HK-2 (cell line): ENCODE measurements at regions not wholly inside any gene's neighbourhood (a gene's known extent, or its start where the extent isn't known, plus 50 kb on each side); places are given as distances from the start of the nearest gene placed in this dataset.
"Not testable (repeated sequence)": the region's sequence is repeated elsewhere in the genome, so short reads cannot be mapped to it uniquely, and the experiment has no call there.

Experiments
- DNase-seq: peaks from one replicate; pipeline ENCODE4 v3.0.0-alpha.2; 2018; ENCODE audit not compliant: unreplicated experiment

GRCh38 chr14:105855246-105855892, 329.0 kb downstream of the TMEM121 start:
- no peak for DNase-seq

DNA sequence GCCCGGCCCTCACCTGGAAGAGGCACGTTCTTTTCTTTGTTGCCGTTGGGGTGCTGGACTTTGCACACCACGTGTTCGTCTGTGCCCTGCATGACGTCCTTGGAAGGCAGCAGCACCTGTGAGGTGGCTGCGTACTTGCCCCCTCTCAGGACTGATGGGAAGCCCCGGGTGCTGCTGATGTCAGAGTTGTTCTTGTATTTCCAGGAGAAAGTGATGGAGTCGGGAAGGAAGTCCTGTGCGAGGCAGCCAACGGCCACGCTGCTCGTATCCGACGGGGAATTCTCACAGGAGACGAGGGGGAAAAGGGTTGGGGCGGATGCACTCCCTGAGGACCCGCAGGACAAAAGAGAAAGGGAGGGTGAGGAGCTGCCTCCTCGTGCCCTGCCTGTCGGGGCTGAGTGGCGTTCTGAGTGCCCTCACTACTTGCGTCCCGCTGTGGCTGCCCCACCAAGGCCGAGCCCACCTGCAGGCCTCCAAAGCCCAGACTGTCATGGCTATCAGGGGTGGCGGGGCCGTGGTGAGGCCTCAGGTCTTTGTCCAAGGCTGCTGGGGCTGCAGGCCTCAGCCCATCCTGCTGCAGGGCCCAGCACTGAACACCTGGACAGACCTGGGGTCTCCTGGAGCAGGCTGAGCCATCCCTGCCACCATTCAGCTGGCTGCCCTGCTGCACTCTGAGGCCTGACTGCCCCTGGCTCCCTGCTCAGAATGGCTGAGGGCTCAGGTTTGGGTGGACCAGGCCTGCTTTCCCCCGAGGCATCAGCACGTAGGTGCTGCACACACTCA, 329.7 kb downstream of the TMEM121 start:
- no peak for DNase-seq

GRCh38 chr14:105856676-105857219, 330.4 kb downstream of the TMEM121 start:
- DNase-seq: no peak

DNA sequence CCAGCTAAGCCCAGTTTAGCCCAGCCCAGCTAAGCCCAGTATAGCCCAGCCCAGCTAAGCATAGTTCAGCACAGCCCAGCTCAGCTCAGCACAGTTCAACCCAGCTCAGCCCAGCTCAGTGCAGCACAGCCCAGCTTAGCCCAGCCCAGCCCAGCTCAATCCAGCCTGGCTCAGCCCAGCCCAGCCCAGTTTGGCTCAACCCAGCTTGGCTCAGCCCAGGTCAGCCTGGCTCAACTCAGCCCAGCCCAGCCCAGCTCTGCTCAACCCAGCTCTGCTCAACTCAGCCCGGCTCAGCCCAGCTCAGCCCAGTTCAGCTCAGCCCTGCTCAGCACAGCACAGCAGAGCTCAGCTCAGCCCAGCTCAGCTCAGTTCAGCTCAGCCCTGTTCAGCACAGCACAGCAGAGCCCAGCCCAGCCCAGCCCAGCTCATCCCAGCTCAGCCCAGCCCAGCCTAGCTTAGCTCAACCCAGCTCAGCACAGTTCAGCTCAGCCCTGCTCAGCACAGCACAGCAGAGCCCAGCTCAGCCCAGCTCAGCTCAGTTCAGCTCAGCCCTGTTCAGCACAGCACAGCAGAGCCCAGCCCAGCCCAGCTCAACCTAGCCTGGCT, 330.9 kb downstream of the TMEM121 start:
- DNase-seq: no peak

- DNase-seq: no peak
These were observed 331.7 kb downstream of the TMEM121 start for GRCh38 chr14:105857826-105858675.

DNA sequence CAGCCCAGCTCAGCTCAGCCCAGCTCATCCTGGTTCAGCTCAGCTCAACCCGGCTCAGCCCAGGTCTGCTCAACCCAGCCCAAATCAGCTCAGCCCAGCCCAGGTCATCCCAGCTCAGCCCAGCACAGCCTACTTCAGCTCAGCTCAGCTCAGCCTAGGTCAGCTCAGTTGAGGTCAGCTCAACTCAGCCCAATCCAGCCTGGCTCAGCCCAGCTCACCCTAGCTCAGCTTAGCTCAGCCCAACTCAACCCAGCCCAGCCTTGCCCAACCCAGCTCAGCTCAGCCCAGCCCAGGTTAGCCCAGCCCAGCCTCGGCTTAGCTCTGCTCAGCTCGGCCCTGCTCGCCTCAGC, 332.3 kb downstream of the TMEM121 start:
- DNase-seq: no peak

GRCh38 chr14:105859073-105859716, 332.8 kb downstream of the TMEM121 start:
- DNase-seq: not testable (repeated sequence)

GRCh38 chr14:105859717-105860614, 333.6 kb downstream of the TMEM121 start:
- no peak for DNase-seq

GRCh38 chr14:105860615-105861580, 334.5 kb downstream of the TMEM121 start:
- no peak for DNase-seq

DNA sequence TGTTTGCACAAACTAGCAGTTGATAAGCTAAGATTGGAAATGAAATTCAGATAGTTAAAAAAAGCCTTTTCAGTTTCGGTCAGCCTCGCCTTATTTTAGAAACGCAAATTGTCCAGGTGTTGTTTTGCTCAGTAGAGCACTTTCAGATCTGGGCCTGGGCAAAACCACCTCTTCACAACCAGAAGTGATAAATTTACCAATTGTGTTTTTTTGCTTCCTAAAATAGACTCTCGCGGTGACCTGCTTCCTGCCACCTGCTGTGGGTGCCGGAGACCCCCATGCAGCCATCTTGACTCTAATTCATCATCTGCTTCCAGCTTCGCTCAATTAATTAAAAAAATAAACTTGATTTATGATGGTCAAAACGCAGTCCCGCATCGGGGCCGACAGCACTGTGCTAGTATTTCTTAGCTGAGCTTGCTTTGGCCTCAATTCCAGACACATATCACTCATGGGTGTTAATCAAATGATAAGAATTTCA, 335.6 kb downstream of the TMEM121 start:
- no peak for DNase-seq

DNA sequence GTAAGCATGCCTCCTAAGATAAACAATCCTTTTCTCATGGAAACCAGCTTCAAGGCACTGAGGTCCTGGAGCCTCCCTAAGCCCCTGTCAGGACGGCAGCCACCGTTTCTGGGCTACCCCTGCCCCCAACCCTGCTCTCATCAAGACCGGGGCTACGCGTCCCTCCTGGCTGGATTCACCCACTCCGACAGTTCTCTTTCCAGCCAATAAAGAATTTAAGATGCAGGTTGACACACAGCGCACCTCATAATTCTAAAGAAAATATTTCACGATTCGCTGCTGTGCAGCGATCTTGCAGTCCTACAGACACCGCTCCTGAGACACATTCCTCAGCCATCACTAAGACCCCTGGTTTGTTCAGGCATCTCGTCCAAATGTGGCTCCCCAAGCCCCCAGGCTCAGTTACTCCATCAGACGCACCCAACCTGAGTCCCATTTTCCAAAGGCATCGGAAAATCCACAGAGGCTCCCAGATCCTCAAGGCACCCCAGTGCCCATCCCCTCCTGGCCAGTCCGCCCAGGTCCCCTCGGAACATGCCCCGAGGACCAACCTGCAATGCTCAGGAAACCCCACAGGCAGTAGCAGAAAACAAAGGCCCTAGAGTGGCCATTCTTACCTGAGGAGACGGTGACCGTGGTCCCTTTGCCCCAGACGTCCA, 336.3 kb downstream of the TMEM121 start:
- no peak for DNase-seq

DNA sequence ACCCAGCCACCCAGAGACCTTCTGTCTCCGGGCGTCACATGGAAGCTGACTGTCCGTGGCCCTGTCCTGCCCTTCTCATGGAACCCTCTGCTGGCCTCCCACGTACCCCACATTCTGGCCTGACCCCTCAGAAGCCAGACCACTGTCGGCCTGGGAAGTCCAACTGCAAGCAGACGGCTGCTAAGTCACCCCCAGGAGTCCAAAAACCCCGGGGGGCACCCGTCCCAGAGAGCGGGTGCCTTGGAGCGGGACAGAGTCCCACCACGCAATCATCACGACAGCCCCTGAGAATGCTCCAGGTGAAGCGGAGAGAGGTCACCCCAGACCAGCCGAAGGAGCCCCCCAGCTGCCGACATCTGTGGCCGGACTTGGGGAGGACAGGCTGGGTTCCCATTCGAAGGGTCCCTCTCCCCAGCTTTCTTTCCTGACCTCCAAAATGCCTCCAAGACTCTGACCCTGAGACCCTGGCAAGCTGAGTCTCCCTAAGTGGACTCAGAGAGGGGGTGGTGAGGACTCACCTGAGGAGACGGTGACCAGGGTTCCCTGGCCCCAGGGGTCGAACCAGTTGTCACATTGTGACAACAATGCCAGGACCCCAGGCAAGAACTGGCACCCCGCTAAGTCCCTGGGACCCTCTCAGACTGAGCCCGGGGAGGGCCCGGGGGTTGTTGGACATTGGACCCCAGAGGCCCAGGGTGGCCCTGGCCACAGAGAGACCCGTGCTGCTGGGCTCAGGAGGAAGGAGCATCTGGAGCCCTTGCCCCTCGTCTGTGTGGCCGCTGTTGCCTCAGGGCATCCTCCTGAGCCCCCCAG, 337.1 kb downstream of the TMEM121 start:
- DNase-seq: no peak

- no peak for DNase-seq
These were observed 337.7 kb downstream of the TMEM121 start for GRCh38 chr14:105864116-105864515.

DNA sequence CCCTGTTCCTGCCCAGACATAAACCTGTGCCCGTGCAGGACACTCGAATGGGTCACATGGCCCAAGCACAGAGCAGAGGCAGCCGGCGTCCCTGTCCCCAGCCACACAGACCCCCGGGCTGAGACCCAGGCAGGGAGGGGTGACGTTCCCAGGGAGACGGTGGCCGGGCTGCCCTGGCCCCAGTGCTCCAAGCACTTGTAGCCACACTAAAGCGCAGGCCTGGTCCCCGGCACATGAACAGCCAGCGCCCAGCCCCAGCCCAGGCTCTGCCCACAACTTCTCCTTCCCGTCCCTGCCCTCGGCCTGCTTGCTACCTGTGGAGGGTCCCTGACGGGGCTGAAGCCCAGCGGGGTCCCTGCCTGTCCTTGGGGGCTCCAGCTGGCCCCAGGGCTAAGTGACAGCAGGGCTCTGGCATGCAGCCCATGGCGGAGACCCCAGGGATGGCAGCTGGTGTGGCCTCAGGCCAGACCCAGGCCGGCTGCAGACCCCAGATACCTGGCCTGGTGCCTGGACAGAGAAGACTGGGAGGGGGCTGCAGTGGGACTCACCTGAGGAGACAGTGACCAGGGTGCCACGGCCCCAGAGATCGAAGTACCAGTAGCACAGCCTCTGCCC, 338.4 kb downstream of the TMEM121 start:
- no peak for DNase-seq

GRCh38 chr14:105865266-105865903, 339.0 kb downstream of the TMEM121 start:
- DNase-seq: no peak
